ENCODE measurements at regions not wholly inside any gene's neighbourhood (a gene's known extent, or its start where the extent isn't known, plus 50 kb on each side); places are given as distances from the start of the nearest gene placed in this dataset.
A peak's percentile ranks its signal among the peaks of the same experiment; 100 is the strongest.

GRCh38 chr9:135015565-135015964, 71.9 kb upstream of the OLFM1 start:
- no peak overlapping the region for H3K23ac ChIP-seq (ENCODE audit: insufficient read length, low read depth, low read length)
- H3K4ac ChIP-seq (ENCODE audit: low read depth, low read length): no peak overlapping the region
- no peak overlapping the region for H3K56ac ChIP-seq (ENCODE audit: insufficient read length, low read depth, low read length)
- H2BK5ac ChIP-seq (ENCODE audit: insufficient read length, low read length): no peak overlapping the region
- Mint-ChIP-seq H3K4me1 (peaks cover 12% of the 10 kb centered on the region in 2 experiments), H3K9me3 (no peaks in the 10 kb centered on the region; a peak in 1 of 5 replicates), H3K27ac (peak overlapping the region in 1 of 3 experiments; percentile 90; a peak in 2 of 7 replicates), H3K27me3 (ENCODE audit: low read depth) (peaks cover 4% of the 10 kb centered on the region), H3K36me3 (ENCODE audit: insufficient read depth in 1 of 3, low read depth in 3 of 3) (no peaks in the 10 kb centered on the region), H3K4me3 (no peak overlapping the region)
- H2AFZ ChIP-seq (ENCODE audit: low read length): no peak overlapping the region
- H3K9ac ChIP-seq (ENCODE audit: extremely low read depth, insufficient read length, low read length): no peak overlapping the region
- WGBS (ENCODE audit: extremely low coverage, insufficient read length, low lambda C conversion rate): no CpG with 5 or more reads among the region's 6 CpGs
- no peak overlapping the region for H3K18ac ChIP-seq (ENCODE audit: insufficient read length, low read depth, low read length)
- H3K4me1 ChIP-seq (ENCODE audit: insufficient read depth, low read length): 0 out of 2 replicates have a peak, but pooled peaks cover 3% of the 10 kb centered on the region
- no peak overlapping the region for H4K5ac ChIP-seq (ENCODE audit: insufficient read length, low read depth, low read length)
- no peak overlapping the region for H2BK15ac ChIP-seq (ENCODE audit: low read depth, low read length)
- no peak for TF ChIP-seq CTCF (conservative IDR thresholded peaks at IDR 0.05)
- H4K8ac ChIP-seq (replicated peaks; ENCODE audit: insufficient read length, low read depth, low read length): no peak overlapping the region
- H2BK20ac ChIP-seq (ENCODE audit: low read depth, low read length, poor library complexity, severe bottlenecking): no peak overlapping the region
- no peaks in the 10 kb centered on the region for H3K27me3 ChIP-seq (ENCODE audit: insufficient read depth, low read length)
- DNase-seq: no peak
- H3K27ac ChIP-seq (ENCODE audit: insufficient read length, low read depth, low read length): no peak overlapping the region
- no peak overlapping the region for H3K14ac ChIP-seq (ENCODE audit: insufficient read depth, low read length)
- H4K20me1 ChIP-seq (ENCODE audit: control insufficient read depth, insufficient read depth, insufficient read length): no peaks in the 10 kb centered on the region
- H2BK12ac ChIP-seq (ENCODE audit: insufficient read length, low read depth, low read length): no peak overlapping the region
- H3T11ph ChIP-seq (ENCODE audit: low read length): no peak overlapping the region
- H2AK5ac ChIP-seq (ENCODE audit: insufficient read length, low read length): no peak overlapping the region
- no peaks in the 10 kb centered on the region for H3K79me1 ChIP-seq (ENCODE audit: insufficient read depth, low read depth, low read length, poor library complexity, severe bottlenecking)
- H2BK120ac ChIP-seq (ENCODE audit: low read depth, low read length, poor library complexity, severe bottlenecking): no peak overlapping the region
- H3K79me2 ChIP-seq (ENCODE audit: insufficient read depth, low read length): no peaks in the 10 kb centered on the region
- no peak overlapping the region for H3K4me2 ChIP-seq (ENCODE audit: insufficient read depth, insufficient read length, low read length)
- H3K9me3 ChIP-seq (ENCODE audit: control insufficient read depth, low read depth, low read length): no peaks in the 10 kb centered on the region
- H4K91ac ChIP-seq (ENCODE audit: insufficient read length, low read depth, low read length): no peak overlapping the region
- no peaks in the 10 kb centered on the region for H3K23me2 ChIP-seq (ENCODE audit: insufficient read length, low read depth, low read length, poor library complexity, severe bottlenecking)

Measured in H9 (cell line).